ENCODE measurements at regions not wholly inside any gene's neighbourhood (a gene's known extent, or its start where the extent isn't known, plus 50 kb on each side); places are given as distances from the start of the nearest gene placed in this dataset.

GRCh38 chr12:124646385-124647230, 79.2 kb upstream of the NCOR2 start:
- TF ChIP-seq CTCF (IDR thresholded peaks at IDR 0.05): no peak
- no peak for TF ChIP-seq TCF7L2 (IDR thresholded peaks at IDR 0.05; ENCODE audit: low read depth, low read length)
- TF ChIP-seq POLR2AphosphoS5 (IDR thresholded peaks at IDR 0.05; ENCODE audit: low read depth, low read length): no peak
- no peak for TF ChIP-seq REST (IDR thresholded peaks at IDR 0.05; ENCODE audit: insufficient read depth in 1 of 2, low read depth in 2 of 2, low read length in 1 of 2)
- no peak for TF ChIP-seq SIN3A (IDR thresholded peaks at IDR 0.05; ENCODE audit: borderline replicate concordance, insufficient read depth, low read depth, low read length)

Measured in Panc1 (cell line).